Esophagus muscularis mucosa (tissue), 4 donors: ENCODE measurements at regions not wholly inside any gene's neighbourhood (a gene's known extent, or its start where the extent isn't known, plus 50 kb on each side); places are given as distances from the start of the nearest gene placed in this dataset.

ENCODE experiments used
- DNase-seq: peaks from one replicate; pipeline ENCODE4 v3.0.0-alpha.2; 2017; ENCODE audit errors: extremely low spot score
- H3K27ac ChIP-seq, 4 donors: fragments of 200-600 bp; sonication (generic); replicated peaks in 1 of 4; 1 replicate in 3 of 4; 2 replicates in 1 of 4; pipeline ENCODE4 v1.5.1; 2016 to 2019; ENCODE audit warnings: mild to moderate bottlenecking in 1 of 4
- H3K27me3 ChIP-seq, 4 donors: fragments of 200-600 bp; sonication (generic); one replicate each; pipeline versions ENCODE4 v1.5.1 to v1.6.0; 2016 to 2019
- H3K36me3 ChIP-seq, 4 donors: fragments of 200-600 bp; sonication (generic); one replicate each; pipeline ENCODE4 v1.5.1; 2016 to 2019
- H3K4me1 ChIP-seq, 4 donors: fragments of 200-600 bp; sonication (generic); one replicate each; pipeline ENCODE4 v1.5.1; 2016 to 2019
- H3K4me3 ChIP-seq, 4 donors: fragments of 200-600 bp; sonication (generic); 1 replicate in 2 of 4; 2 replicates in 2 of 4; pipeline ENCODE4 v1.5.1; 2016 to 2019; ENCODE audit warnings: mild to moderate bottlenecking in 4 of 4, moderate library complexity in 1 of 4
- H3K9me3 ChIP-seq, 4 donors: fragments of 200-600 bp; sonication (generic); 1 replicate in 3 of 4; 2 replicates in 1 of 4; pipeline ENCODE4 v1.5.1; 2016 to 2019
- CTCF ChIP-seq, 3 experiments: fragments of 200-600 bp in 2 of 3; fragments of 450-650 bp in 1 of 3; sonication (generic) in 2 of 3; IDR thresholded peaks; one replicate each; pipeline ENCODE4 v1.5.1; 2017 to 2019; ENCODE audit warnings: antibody characterized with exemption in 3 of 3, mild to moderate bottlenecking in 2 of 3, moderate library complexity in 1 of 3
- EP300 ChIP-seq: sonication (generic); formaldehyde crosslinking; IDR thresholded peaks from one replicate; pipeline ENCODE4 v1.6.1; 2017; ENCODE audit warnings: antibody characterized with exemption
- POLR2A ChIP-seq: fragments of 450-650 bp; IDR thresholded peaks from one replicate; pipeline ENCODE4 v1.6.1; 2017; ENCODE audit warnings: antibody characterized with exemption, moderate library complexity, mild to moderate bottlenecking, low read depth
- POLR2AphosphoS5 ChIP-seq, 2 donors: sonication (generic); formaldehyde crosslinking; IDR thresholded peaks; one replicate each; pipeline ENCODE4 v1.6.1; 2017; ENCODE audit warnings: antibody characterized with exemption in 2 of 2
- WGBS: methylation state at CpG from one replicate; pipeline ENCODE4 v1.1.5; 2018; 5-methylcytosine and 5-hydroxymethylcytosine counted together
- intact Hi-C: fragments of 100-400 bp; cut with DNase I; formaldehyde crosslinking; loops from one replicate; pipeline ENCODE4 v1.15.1; 2023

DNA sequence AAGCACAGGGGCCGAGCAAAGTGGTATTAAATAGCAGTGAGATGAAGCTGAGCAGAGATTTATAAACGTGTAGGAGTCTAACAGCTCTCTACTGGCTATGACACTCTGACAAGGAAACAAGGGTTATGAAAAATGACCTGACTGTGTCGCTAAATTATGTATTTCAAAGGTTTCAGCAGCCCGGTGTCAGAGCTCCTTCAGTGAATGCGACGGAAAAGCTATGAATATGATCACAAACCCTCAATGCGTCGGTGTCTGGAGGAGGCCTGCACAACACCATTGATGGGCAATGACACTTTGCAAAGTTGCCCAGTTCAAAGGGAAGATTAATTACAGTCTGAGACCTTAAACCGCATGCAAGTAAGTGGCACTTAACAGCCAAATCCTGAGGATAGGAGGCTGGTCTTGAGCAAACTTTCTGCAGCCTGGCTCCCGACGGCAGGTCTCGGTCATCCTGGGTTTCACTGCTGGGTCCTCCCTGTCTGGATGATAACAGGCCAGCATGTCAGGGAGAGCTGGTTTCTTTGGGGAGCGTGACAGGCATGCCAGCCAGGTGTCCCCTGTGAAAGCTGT, 615.1 kb upstream of the SALL3 start:
- no peak overlapping the region for H3K27ac ChIP-seq
- no peak for TF ChIP-seq EP300
- WGBS, result 75% methylated on average over 9 of the region's 13 CpGs
- no peak overlapping the region for H3K4me3 ChIP-seq
- intact Hi-C loops, result no loop called here
- no peaks in the 10 kb centered on the region for H3K36me3 ChIP-seq
- peaks cover 0 to 5% (median 0%) of the 10 kb centered on the region in 4 donors for H3K9me3 ChIP-seq
- DNase-seq, result no peak
- no peaks in the 10 kb centered on the region for H3K4me1 ChIP-seq
- H3K27me3 ChIP-seq, result peaks cover 0 to 7% (median 0%) of the 10 kb centered on the region in 4 donors

- Histone ChIP-seq H3K9me3 (peaks cover 0 to 5% (median 0%) of the 10 kb centered on the region in 4 donors), H3K36me3 (no peaks in the 10 kb centered on the region), H3K27ac (no peak overlapping the region), H3K4me3 (no peak overlapping the region), H3K4me1 (no peaks in the 10 kb centered on the region), H3K27me3 (no peaks in the 10 kb centered on the region)
- intact Hi-C loops, result no loop called here
- TF ChIP-seq POLR2A (no peak), CTCF (IDR thresholded peaks at IDR 0.05) (no peak), POLR2AphosphoS5 (IDR thresholded peaks at IDR 0.05) (no peak), EP300 (no peak)
- 38% methylated on average over 6 of the region's 7 CpGs for WGBS
- DNase-seq, result no peak
Observed at GRCh38 chr18:78367996-78368395, 611.6 kb upstream of the SALL3 start.

DNA sequence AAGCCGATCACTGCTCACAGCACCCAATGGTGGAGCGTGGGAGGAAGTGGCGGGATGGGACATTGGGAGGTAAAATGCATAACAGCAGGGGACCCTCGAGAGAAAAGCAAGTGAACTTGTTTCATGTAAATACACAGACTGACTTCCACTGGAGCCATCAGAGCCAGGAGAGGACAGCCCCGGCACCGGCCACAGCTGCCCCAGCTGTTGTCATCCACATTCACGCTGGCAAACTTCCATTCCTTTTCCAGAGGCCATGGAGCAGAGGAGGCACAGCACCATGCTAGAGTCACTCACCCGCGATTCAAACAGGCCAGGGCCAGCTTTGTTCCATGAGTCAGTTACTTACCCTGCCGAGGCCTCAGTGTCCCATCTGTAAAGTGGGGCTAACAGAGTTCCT, 610.9 kb upstream of the SALL3 start:
- H3K27me3 ChIP-seq, result no peaks in the 10 kb centered on the region
- WGBS, result 74% methylated on average over 10 of the region's 10 CpGs
- no peak for DNase-seq
- H3K4me3 ChIP-seq, result no peak overlapping the region
- H3K27ac ChIP-seq, result no peak overlapping the region
- TF ChIP-seq POLR2AphosphoS5 (IDR thresholded peaks at IDR 0.05) (no peak), CTCF (IDR thresholded peaks at IDR 0.05) (no peak), POLR2A (no peak), EP300 (no peak)
- H3K36me3 ChIP-seq, result no peaks in the 10 kb centered on the region
- H3K9me3 ChIP-seq, result peaks cover 0 to 2% (median 0%) of the 10 kb centered on the region in 4 donors
- H3K4me1 ChIP-seq, result no peaks in the 10 kb centered on the region
- intact Hi-C loops, result no loop called here

GRCh38 chr18:78376046-78376445, 603.6 kb upstream of the SALL3 start:
- Histone ChIP-seq H3K36me3 (no peaks in the 10 kb centered on the region), H3K27ac (no peak overlapping the region), H3K4me1 (no peaks in the 10 kb centered on the region), H3K9me3 (no peaks in the 10 kb centered on the region), H3K27me3 (no peaks in the 10 kb centered on the region), H3K4me3 (no peak overlapping the region)
- DNase-seq, result no peak
- TF ChIP-seq POLR2A (no peak), EP300 (no peak), CTCF (IDR thresholded peaks at IDR 0.05) (no peak), POLR2AphosphoS5 (IDR thresholded peaks at IDR 0.05) (no peak)
- intact Hi-C loops, result no loop called here
- 67% methylated on average over 8 of the region's 8 CpGs for WGBS

- Histone ChIP-seq H3K4me1 (no peaks in the 10 kb centered on the region), H3K27ac (no peak overlapping the region), H3K27me3 (no peaks in the 10 kb centered on the region), H3K9me3 (no peaks in the 10 kb centered on the region), H3K36me3 (no peaks in the 10 kb centered on the region), H3K4me3 (no peak overlapping the region)
- peak; percentile 47 for DNase-seq
- TF ChIP-seq EP300, result no peak
- TF ChIP-seq POLR2A, result no peak
- TF ChIP-seq CTCF (IDR thresholded peaks at IDR 0.05), result no peak
- no peak for TF ChIP-seq POLR2AphosphoS5 (IDR thresholded peaks at IDR 0.05)
- intact Hi-C loops, result no loop called here
- WGBS, result 78% methylated on average over 7 of the region's 7 CpGs
Observed at GRCh38 chr18:78378403-78378802, 601.2 kb upstream of the SALL3 start.
